Mesothelial cell of epicardium (in vitro differentiated cells): ENCODE measurements at regions not wholly inside any gene's neighbourhood (a gene's known extent, or its start where the extent isn't known, plus 50 kb on each side); places are given as distances from the start of the nearest gene placed in this dataset.

Experiments used
- DNase-seq, 2 experiments: peaks; one replicate each; pipeline ENCODE4 v3.0.0; 2021; ENCODE audit warnings: low spot score in 2 of 2; ENCODE audit not compliant: unreplicated experiment in 2 of 2
- H3K27ac Mint-ChIP-seq: 2 replicates; pipeline ENCODE4 v1.8.0; 2021; ENCODE audit warnings: mixed read lengths
- H3K27me3 Mint-ChIP-seq: 2 replicates; pipeline ENCODE4 v1.8.0; 2021; ENCODE audit warnings: low read depth, mixed read lengths
- H3K36me3 Mint-ChIP-seq: 2 replicates; pipeline ENCODE4 v1.8.0; 2021; ENCODE audit warnings: mixed read lengths
- H3K4me1 Mint-ChIP-seq: 2 replicates; pipeline ENCODE4 v1.8.0; 2021; ENCODE audit warnings: mixed read lengths
- H3K4me3 Mint-ChIP-seq: 2 replicates; pipeline ENCODE4 v1.8.0; 2021; ENCODE audit warnings: mild to moderate bottlenecking, moderate library complexity, mixed read lengths
- H3K9me3 Mint-ChIP-seq: 2 replicates; pipeline ENCODE4 v1.8.0; 2021; ENCODE audit warnings: mixed read lengths
- CTCF ChIP-seq: fragments of 200-600 bp; sonication (generic); IDR thresholded peaks from one replicate; pipeline ENCODE4 v1.5.0; 2021; ENCODE audit warnings: antibody characterized with exemption; ENCODE audit not compliant: unreplicated experiment

GRCh38 chr13:44089452-44089851, 209.7 kb downstream of the LACC1 start:
- no peak for DNase-seq
- Mint-ChIP-seq H3K9me3 (peaks cover 26% of the 10 kb centered on the region), H3K4me3 (no peak overlapping the region), H3K27me3 (no peaks in the 10 kb centered on the region), H3K4me1 (no peaks in the 10 kb centered on the region), H3K36me3 (peaks cover 2% of the 10 kb centered on the region), H3K27ac (no peak overlapping the region)
- TF ChIP-seq CTCF, result no peak

GRCh38 chr13:44092078-44092970, 212.6 kb downstream of the LACC1 start:
- no peak for DNase-seq
- no peaks in the 10 kb centered on the region for H3K27me3 Mint-ChIP-seq
- H3K4me1 Mint-ChIP-seq, result no peaks in the 10 kb centered on the region
- TF ChIP-seq CTCF, result no peak
- no peak overlapping the region for H3K4me3 Mint-ChIP-seq
- peaks cover 2% of the 10 kb centered on the region for H3K36me3 Mint-ChIP-seq
- no peak overlapping the region for H3K27ac Mint-ChIP-seq
- peaks cover 26% of the 10 kb centered on the region for H3K9me3 Mint-ChIP-seq

GRCh38 chr13:44093607-44094564, 214.2 kb downstream of the LACC1 start:
- no peaks in the 10 kb centered on the region for H3K4me1 Mint-ChIP-seq
- peaks cover 2% of the 10 kb centered on the region for H3K36me3 Mint-ChIP-seq
- no peak overlapping the region for H3K4me3 Mint-ChIP-seq
- no peak for TF ChIP-seq CTCF
- no peak for DNase-seq
- no peaks in the 10 kb centered on the region for H3K27me3 Mint-ChIP-seq
- peaks cover 30% of the 10 kb centered on the region for H3K9me3 Mint-ChIP-seq
- H3K27ac Mint-ChIP-seq, result no peak overlapping the region

GRCh38 chr13:44096901-44097300, 217.2 kb downstream of the LACC1 start:
- Mint-ChIP-seq H3K9me3 (peaks cover 26% of the 10 kb centered on the region), H3K4me1 (no peaks in the 10 kb centered on the region), H3K27me3 (no peaks in the 10 kb centered on the region), H3K27ac (no peak overlapping the region), H3K4me3 (no peak overlapping the region), H3K36me3 (no peaks in the 10 kb centered on the region)
- DNase-seq, result no peak
- TF ChIP-seq CTCF, result no peak

- Mint-ChIP-seq H3K36me3 (no peaks in the 10 kb centered on the region), H3K4me3 (no peak overlapping the region), H3K9me3 (peaks cover 31% of the 10 kb centered on the region), H3K27ac (no peak overlapping the region), H3K27me3 (no peaks in the 10 kb centered on the region), H3K4me1 (no peaks in the 10 kb centered on the region)
- no peak for TF ChIP-seq CTCF
- no peak for DNase-seq
Observed at GRCh38 chr13:44098559-44098958, 218.9 kb downstream of the LACC1 start.
